C4-2B (cell line): ENCODE measurements at regions not wholly inside any gene's neighbourhood (a gene's known extent, or its start where the extent isn't known, plus 50 kb on each side); places are given as distances from the start of the nearest gene placed in this dataset.

Source experiments
- ZFX ChIP-seq: fragments of 450-650 bp; IDR thresholded peaks from 2 replicates; pipeline ENCODE4 v1.6.1; 2017
- TF ChIP-seq, protein P1 (sequence below): fragments of 450-650 bp; conservative IDR thresholded peaks from 2 replicates; pipeline ENCODE4 v1.5.1; 2017; ENCODE audit warnings: mild to moderate bottlenecking

DNA sequence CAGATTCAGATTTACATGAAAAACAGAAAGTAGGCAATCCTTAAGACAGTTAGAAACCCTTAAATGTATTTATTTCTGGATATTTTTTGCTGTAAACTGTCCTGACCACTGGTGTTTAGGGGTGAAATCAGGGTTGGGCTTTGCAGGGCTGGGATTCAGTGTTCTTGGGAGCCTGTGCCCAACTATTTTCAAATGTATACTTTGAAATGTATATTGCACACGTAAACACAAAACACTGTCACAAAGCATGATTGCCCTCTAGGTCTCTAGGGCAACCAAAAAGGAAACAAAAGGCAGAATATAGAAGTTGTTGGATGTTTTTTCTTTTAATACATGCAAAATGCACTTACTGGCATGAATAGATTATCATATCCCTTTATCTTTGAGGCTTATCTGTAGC, 1185.4 kb downstream of the DIAPH3 start:
- TF ChIP-seq, protein P1, sequence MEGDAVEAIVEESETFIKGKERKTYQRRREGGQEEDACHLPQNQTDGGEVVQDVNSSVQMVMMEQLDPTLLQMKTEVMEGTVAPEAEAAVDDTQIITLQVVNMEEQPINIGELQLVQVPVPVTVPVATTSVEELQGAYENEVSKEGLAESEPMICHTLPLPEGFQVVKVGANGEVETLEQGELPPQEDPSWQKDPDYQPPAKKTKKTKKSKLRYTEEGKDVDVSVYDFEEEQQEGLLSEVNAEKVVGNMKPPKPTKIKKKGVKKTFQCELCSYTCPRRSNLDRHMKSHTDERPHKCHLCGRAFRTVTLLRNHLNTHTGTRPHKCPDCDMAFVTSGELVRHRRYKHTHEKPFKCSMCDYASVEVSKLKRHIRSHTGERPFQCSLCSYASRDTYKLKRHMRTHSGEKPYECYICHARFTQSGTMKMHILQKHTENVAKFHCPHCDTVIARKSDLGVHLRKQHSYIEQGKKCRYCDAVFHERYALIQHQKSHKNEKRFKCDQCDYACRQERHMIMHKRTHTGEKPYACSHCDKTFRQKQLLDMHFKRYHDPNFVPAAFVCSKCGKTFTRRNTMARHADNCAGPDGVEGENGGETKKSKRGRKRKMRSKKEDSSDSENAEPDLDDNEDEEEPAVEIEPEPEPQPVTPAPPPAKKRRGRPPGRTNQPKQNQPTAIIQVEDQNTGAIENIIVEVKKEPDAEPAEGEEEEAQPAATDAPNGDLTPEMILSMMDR: no peak
- TF ChIP-seq ZFX: no peak
